Vagina (tissue), 2 donors: ENCODE measurements at regions not wholly inside any gene's neighbourhood (a gene's known extent, or its start where the extent isn't known, plus 50 kb on each side); places are given as distances from the start of the nearest gene placed in this dataset.

Experiments used
- DNase-seq, 2 donors: peaks; one replicate each; pipeline ENCODE4 v3.0.0-alpha.2; 2017; ENCODE audit errors: extremely low spot score in 2 of 2
- H3K27ac ChIP-seq: fragments of 200-600 bp; sonication (generic); one replicate; pipeline ENCODE4 v1.5.1; 2019
- H3K27me3 ChIP-seq: fragments of 200-600 bp; sonication (generic); one replicate; pipeline ENCODE4 v1.5.1; 2019
- H3K36me3 ChIP-seq, 2 donors: fragments of 200-600 bp; sonication (generic); one replicate each; pipeline ENCODE4 v1.5.1; 2017 to 2019
- H3K4me1 ChIP-seq: fragments of 200-600 bp; sonication (generic); one replicate; pipeline ENCODE4 v1.5.1; 2019
- H3K4me3 ChIP-seq, 2 donors: fragments of 200-600 bp; sonication (generic); 1 replicate in 1 of 2; 2 replicates in 1 of 2; pipeline ENCODE4 v1.5.1; 2016 to 2019
- H3K9me3 ChIP-seq: fragments of 200-600 bp; sonication (generic); one replicate; pipeline ENCODE4 v1.5.1; 2019
- CTCF ChIP-seq, 3 experiments: fragments of 450-650 bp in 2 of 3; fragments of 200-600 bp in 1 of 3; sonication (generic) in 1 of 3; IDR thresholded peaks; one replicate each; pipeline ENCODE4 v1.5.1; 2017 to 2019; ENCODE audit warnings: antibody characterized with exemption in 3 of 3, mild to moderate bottlenecking in 2 of 3, moderate library complexity in 2 of 3
- POLR2A ChIP-seq, 2 donors: fragments of 450-650 bp; IDR thresholded peaks; one replicate each; pipeline ENCODE4 v1.6.1; 2017; ENCODE audit warnings: antibody characterized with exemption in 2 of 2, mild to moderate bottlenecking in 2 of 2, moderate library complexity in 2 of 2
- POLR2AphosphoS5 ChIP-seq, 2 donors: sonication (generic); formaldehyde crosslinking; IDR thresholded peaks; one replicate each; pipeline ENCODE4 v1.9.0; 2017; ENCODE audit warnings: antibody characterized with exemption in 2 of 2, mild to moderate bottlenecking in 2 of 2, low read depth in 1 of 2; ENCODE audit not compliant: insufficient read depth in 1 of 2
- intact Hi-C: fragments of 100-400 bp; cut with DNase I; formaldehyde crosslinking; loops from one replicate; pipeline ENCODE4 v1.15.1; 2023

GRCh38 chr4:22962295-22962694, 269.6 kb downstream of the GBA3 start:
- TF ChIP-seq CTCF (IDR thresholded peaks at IDR 0.05): no peak
- TF ChIP-seq POLR2A (IDR thresholded peaks at IDR 0.05): no peak
- TF ChIP-seq POLR2AphosphoS5 (IDR thresholded peaks at IDR 0.05; ENCODE audit: insufficient read depth in 1 of 2, low read depth in 1 of 2): no peak
- no peak overlapping the region for H3K27ac ChIP-seq
- H3K4me1 ChIP-seq: no peaks in the 10 kb centered on the region
- no peak for DNase-seq
- intact Hi-C loops: no loop called here
- H3K4me3 ChIP-seq: no peak overlapping the region
- no peaks in the 10 kb centered on the region for H3K36me3 ChIP-seq
- no peaks in the 10 kb centered on the region for H3K27me3 ChIP-seq
- no peaks in the 10 kb centered on the region for H3K9me3 ChIP-seq

- H3K27me3 ChIP-seq: no peaks in the 10 kb centered on the region
- no peak for DNase-seq
- TF ChIP-seq POLR2AphosphoS5 (IDR thresholded peaks at IDR 0.05; ENCODE audit: insufficient read depth in 1 of 2, low read depth in 1 of 2) (no peak), POLR2A (IDR thresholded peaks at IDR 0.05) (no peak), CTCF (IDR thresholded peaks at IDR 0.05) (no peak)
- no peak overlapping the region for H3K27ac ChIP-seq
- intact Hi-C loops: no loop called here
- no peaks in the 10 kb centered on the region for H3K36me3 ChIP-seq
- no peaks in the 10 kb centered on the region for H3K4me1 ChIP-seq
- no peaks in the 10 kb centered on the region for H3K9me3 ChIP-seq
- no peak overlapping the region for H3K4me3 ChIP-seq
Observed at GRCh38 chr4:22959483-22959882, 266.7 kb downstream of the GBA3 start.

GRCh38 chr4:22957774-22958309, 265.1 kb downstream of the GBA3 start:
- Histone ChIP-seq H3K27me3 (no peaks in the 10 kb centered on the region), H3K9me3 (no peaks in the 10 kb centered on the region), H3K4me1 (no peaks in the 10 kb centered on the region), H3K27ac (no peak overlapping the region), H3K36me3 (no peaks in the 10 kb centered on the region), H3K4me3 (no peak overlapping the region)
- TF ChIP-seq POLR2AphosphoS5 (IDR thresholded peaks at IDR 0.05; ENCODE audit: insufficient read depth in 1 of 2, low read depth in 1 of 2): no peak
- TF ChIP-seq CTCF (IDR thresholded peaks at IDR 0.05): no peak
- no peak for TF ChIP-seq POLR2A (IDR thresholded peaks at IDR 0.05)
- intact Hi-C loops: no loop called here
- no peak for DNase-seq

- TF ChIP-seq POLR2AphosphoS5 (IDR thresholded peaks at IDR 0.05; ENCODE audit: insufficient read depth in 1 of 2, low read depth in 1 of 2) (no peak), POLR2A (IDR thresholded peaks at IDR 0.05) (no peak), CTCF (IDR thresholded peaks at IDR 0.05) (no peak)
- Histone ChIP-seq H3K4me1 (no peaks in the 10 kb centered on the region), H3K36me3 (no peaks in the 10 kb centered on the region), H3K27me3 (no peaks in the 10 kb centered on the region), H3K9me3 (no peaks in the 10 kb centered on the region), H3K4me3 (no peak overlapping the region), H3K27ac (no peak overlapping the region)
- no peak for DNase-seq
- intact Hi-C loops: no loop called here
Observed at GRCh38 chr4:22949161-22949855, 256.6 kb downstream of the GBA3 start.

GRCh38 chr4:22947851-22948250, 255.1 kb downstream of the GBA3 start:
- Histone ChIP-seq H3K27me3 (no peaks in the 10 kb centered on the region), H3K4me3 (no peak overlapping the region), H3K9me3 (no peaks in the 10 kb centered on the region), H3K27ac (no peak overlapping the region), H3K36me3 (no peaks in the 10 kb centered on the region), H3K4me1 (no peaks in the 10 kb centered on the region)
- no peak for DNase-seq
- intact Hi-C loops: no loop called here
- no peak for TF ChIP-seq POLR2A (IDR thresholded peaks at IDR 0.05)
- no peak for TF ChIP-seq CTCF (IDR thresholded peaks at IDR 0.05)
- no peak for TF ChIP-seq POLR2AphosphoS5 (IDR thresholded peaks at IDR 0.05; ENCODE audit: insufficient read depth in 1 of 2, low read depth in 1 of 2)
